Hepatocyte (in vitro differentiated cells): ENCODE measurements at regions not wholly inside any gene's neighbourhood (a gene's known extent, or its start where the extent isn't known, plus 50 kb on each side); places are given as distances from the start of the nearest gene placed in this dataset.

Experiments used
- EZH2 ChIP-seq: fragments of 200-600 bp; sonication (generic); IDR thresholded peaks from 2 replicates; pipeline ENCODE4 v1.6.1; 2016; ENCODE audit warnings: antibody characterized with exemption, mild to moderate bottlenecking, borderline replicate concordance
- TF ChIP-seq, protein P1 (sequence below): fragments of 200-600 bp; sonication (generic); IDR thresholded peaks from 2 replicates; pipeline ENCODE4 v1.5.1; 2016; ENCODE audit warnings: antibody characterized with exemption, mild to moderate bottlenecking; ENCODE audit not compliant: poor library complexity

DNA sequence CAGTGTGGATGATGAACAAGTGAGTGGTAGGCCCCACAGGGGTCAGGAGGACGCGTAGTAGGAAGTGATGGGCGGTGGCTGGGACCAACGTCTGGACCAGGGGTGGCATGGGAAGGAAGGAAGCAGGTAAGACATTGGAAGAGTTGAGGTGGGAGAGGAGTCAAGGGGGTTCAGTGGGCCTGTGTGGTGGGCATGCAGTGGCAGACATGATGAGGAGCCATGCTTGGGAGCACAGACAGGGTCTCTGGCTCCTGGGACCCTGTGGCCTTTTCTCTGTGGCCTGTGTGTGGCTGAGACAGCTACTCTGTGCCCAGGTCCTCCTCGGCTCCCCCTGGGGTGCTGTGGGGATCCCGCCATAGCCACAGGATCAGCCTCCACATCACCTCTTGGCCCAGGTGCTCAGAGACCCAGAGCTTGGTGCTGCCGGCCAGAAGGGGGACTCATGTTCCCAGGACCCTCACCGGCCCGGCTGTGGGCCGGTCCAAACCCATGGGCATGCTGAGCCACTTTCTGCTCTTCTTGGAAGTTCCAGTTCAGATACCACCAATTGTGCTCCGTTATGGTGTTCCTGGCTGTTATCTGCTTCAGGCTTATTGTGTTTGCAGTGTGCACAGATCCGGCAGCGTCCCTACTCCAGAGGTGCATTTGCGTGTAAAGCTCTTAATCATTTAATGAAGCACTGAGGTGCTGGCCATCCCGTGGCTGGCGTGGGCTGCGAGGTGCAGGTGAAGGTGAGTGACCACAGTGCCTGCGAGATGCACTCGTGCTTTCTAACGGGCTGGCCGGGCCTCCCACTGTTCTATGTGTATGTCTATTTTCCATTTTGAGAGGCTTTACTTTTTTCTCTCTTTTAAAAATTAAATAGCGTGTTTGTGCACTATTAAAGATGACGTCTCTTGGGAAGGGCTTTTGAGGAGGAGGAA, 147.9 kb downstream of the TEX29 start:
- TF ChIP-seq, protein P1, sequence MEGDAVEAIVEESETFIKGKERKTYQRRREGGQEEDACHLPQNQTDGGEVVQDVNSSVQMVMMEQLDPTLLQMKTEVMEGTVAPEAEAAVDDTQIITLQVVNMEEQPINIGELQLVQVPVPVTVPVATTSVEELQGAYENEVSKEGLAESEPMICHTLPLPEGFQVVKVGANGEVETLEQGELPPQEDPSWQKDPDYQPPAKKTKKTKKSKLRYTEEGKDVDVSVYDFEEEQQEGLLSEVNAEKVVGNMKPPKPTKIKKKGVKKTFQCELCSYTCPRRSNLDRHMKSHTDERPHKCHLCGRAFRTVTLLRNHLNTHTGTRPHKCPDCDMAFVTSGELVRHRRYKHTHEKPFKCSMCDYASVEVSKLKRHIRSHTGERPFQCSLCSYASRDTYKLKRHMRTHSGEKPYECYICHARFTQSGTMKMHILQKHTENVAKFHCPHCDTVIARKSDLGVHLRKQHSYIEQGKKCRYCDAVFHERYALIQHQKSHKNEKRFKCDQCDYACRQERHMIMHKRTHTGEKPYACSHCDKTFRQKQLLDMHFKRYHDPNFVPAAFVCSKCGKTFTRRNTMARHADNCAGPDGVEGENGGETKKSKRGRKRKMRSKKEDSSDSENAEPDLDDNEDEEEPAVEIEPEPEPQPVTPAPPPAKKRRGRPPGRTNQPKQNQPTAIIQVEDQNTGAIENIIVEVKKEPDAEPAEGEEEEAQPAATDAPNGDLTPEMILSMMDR: no peak
- no peak for TF ChIP-seq EZH2
